Muscle of back (tissue), 3 donors: ENCODE measurements at regions not wholly inside any gene's neighbourhood (a gene's known extent, or its start where the extent isn't known, plus 50 kb on each side); places are given as distances from the start of the nearest gene placed in this dataset.
A peak's percentile ranks its signal among the peaks of the same experiment; 100 is the strongest.

Experiments used
- DNase-seq, 3 donors: peaks; one replicate each; pipeline versions ENCODE4 v3.0.0 to v3.0.0-alpha.2; 2013

DNA sequence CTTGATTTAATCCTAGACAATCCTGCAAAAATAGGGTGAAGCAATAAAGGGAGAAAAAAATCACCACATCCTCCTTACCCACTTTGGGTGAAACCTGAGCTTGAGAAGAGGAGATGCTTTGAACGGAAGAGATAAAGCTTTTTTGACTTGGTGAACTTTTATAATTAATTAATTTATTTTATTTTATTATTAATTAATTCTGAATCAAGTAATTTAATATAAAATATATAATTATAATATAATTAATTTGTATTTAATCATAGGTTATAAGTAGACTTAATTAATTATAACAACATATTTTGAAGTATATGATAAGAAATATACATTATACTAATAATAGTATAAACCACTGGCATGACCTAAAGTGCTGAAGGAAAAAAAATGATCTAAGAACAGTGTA lies 2164.8 kb downstream of the LRRC4C start:
- DNase-seq, result no peak

DNA sequence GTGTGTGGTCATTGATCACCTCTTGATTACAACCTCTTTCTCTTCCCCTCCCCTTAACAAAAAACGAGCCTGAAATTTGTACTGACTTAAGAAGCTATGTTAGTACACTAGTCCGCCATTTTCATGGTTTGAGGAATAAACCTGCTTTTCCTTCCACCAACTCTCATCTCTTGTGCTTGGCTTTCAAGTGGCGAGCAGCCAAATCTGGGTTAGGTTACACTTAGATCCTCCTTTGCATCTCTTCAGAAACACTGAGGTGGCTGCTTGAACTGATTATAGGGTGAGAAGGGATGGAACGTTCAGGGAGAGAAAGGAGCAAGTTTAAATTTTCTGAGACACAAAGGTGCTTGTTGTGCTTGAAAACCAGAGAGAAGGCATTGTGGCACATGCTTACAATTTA lies 2171.4 kb downstream of the LRRC4C start:
- no peak for DNase-seq

- DNase-seq, result no peak
These were observed 2191.2 kb downstream of the LRRC4C start for GRCh38 chr11:39268176-39268690.

DNA sequence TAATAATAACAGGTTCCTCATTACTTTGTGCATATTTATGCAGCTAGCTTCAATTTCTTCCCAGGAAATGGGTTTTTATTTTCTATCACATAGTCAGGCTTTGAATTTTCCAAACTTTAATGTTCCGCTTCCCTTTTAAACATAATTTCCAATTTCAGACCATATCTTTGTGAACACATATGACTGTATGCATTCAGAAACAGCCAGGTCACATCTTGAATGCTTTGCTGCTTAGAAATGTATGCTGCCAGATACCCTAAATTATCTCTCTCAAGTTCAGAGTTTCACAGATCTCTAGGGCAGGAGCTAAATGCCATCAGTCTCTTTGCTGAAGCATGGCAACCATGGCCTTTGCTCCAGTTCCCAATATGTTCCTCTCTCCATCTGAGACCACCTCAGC lies 2203.8 kb downstream of the LRRC4C start:
- DNase-seq, result no peak

DNA sequence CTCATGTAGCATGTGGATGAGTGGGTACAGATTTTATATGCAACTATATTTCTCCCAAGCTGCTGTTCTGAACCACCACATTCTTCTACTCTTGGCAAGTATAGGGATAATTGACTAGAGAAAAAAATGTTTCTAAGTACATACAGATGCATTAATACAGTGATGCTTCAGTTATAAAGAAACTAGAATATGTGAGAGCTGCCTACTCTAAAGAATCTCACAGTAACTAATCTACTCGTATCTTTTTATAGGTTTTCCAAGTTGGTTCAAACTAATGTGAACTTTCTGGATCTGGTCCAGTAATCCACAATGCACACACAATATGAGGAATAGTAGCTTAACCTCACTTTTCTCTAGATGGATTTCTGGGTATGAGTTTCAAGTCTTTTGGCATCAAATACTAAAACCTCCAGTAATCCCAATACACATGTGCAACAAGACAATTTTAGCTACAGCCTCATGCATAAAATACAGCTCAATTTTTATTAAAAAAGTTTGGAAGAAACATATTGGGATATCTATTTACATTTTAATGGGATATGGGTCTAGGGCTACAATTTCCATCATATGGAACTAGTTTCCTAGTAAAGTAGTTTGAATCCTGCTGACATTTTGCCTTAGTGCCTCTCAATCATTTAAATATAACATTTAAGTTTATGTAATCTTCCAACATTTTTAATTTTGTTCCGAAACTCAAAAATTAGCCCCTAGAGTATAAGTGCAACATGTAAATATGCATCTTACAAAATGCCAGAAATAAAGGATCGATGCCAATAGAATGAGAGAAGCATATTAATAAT lies 2209.7 kb downstream of the LRRC4C start:
- DNase-seq, result peak; percentile 54 to 84 (median 55)

DNA sequence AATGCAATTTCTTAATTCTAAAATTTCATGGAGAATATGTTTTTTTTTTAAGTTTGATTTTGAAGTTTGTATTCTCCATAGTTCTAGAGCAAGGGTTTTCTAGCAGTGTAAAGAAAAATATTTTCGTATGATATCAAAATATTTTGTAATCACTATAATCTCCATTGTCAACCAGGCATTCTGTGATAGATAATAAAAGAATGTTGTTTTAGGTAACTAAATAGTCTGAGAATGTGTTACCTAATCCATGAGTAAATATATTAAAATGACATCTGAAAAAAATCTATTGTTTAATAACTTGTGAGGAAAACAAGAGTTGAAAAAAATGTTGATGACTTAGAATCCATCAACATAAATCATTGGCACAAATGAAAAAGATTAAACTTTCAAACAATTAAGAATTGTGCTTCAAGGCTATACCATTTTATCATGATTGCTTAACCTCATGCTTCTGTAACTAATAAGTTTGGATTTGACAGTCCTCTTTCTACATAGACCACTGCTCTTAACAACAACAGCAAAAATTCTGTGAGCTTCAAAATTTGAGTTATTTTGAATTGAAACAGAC lies 2211.8 kb downstream of the LRRC4C start:
- DNase-seq, result no peak

GRCh38 chr11:39239553-39239952 lies 2219.9 kb downstream of the LRRC4C start:
- no peak for DNase-seq

DNA sequence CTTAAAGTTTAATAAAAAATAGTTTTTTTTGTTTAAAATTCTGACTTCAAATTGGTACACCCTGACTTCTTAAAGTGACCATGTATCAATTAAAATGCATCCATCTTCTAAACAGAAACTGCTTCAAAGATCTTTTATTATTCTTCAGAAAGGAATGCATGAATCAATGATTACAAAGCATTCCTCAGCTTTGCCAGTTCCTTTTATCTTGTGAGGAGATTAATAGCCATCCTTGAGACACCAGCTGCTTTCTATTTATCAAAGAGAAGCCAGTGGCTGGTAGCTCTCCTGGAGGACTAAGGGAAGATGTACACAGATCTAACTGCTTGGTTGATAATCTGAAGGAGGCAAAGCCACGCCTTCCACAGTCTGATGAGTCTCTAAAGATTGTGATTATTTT lies 2222.5 kb downstream of the LRRC4C start:
- DNase-seq, result no peak

DNA sequence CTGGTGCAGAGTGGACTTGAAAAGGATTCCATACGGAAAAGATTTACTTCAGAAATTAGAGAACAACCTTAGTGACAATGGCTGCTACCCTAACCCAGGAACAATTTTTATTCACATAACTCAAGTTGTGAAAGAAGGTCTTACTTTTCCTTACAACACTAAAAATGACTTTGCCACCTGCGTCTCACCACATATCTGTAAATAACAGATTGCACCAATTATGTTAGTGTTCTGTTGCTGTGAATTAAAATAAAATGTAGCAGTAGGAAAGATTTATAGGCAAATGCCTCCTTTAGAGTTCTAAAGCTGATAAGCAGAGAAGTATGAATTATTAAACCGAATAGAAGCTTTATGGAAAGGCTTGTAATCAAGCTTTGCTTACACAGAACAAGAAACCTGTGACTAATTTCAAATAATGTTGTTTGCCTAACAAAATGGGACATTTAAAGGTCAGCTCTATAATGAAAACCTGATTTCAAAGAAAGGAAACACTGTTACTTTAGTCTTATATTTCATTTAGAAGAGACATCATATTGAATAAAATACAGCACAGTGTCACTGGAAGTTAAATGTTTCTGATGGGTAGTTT lies 2237.8 kb downstream of the LRRC4C start:
- DNase-seq, result no peak

DNA sequence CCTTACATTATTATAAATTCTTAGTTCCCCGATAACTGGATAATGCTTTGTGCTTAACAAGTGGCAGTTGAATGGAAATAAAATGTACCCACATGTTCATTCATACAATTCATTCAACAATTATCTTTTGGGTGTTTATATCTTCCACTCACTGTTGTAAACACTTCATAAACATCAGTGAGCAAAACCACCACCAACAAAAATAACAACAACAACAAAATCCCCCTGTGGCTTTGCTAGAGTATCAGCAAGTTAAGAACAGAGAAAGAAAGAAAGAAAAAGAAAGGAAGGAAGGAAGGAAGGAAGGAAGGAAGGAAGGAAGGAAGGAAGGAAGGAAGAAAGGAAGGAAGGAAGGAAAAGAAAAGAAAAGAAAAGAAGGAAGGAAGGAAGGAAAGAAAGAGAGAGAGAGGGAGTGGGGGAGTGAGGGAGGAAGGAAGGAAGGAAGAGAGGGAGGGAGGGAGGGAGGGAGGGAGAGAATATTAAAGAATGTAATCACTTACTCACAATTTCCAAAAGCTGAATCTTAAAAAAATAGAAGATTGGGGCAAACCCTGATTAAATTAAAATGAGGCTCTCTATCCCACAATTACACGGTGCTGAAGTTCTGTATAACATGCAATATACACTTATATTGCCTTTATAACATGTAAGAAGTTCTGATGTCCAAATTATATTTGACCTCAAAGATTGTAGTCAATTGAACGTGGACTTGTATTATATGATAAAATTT lies 2238.8 kb downstream of the LRRC4C start:
- DNase-seq, result no peak

GRCh38 chr11:39220069-39220468 lies 2239.4 kb downstream of the LRRC4C start:
- no peak for DNase-seq

GRCh38 chr11:39209981-39210380 lies 2249.5 kb downstream of the LRRC4C start:
- DNase-seq, result no peak

DNA sequence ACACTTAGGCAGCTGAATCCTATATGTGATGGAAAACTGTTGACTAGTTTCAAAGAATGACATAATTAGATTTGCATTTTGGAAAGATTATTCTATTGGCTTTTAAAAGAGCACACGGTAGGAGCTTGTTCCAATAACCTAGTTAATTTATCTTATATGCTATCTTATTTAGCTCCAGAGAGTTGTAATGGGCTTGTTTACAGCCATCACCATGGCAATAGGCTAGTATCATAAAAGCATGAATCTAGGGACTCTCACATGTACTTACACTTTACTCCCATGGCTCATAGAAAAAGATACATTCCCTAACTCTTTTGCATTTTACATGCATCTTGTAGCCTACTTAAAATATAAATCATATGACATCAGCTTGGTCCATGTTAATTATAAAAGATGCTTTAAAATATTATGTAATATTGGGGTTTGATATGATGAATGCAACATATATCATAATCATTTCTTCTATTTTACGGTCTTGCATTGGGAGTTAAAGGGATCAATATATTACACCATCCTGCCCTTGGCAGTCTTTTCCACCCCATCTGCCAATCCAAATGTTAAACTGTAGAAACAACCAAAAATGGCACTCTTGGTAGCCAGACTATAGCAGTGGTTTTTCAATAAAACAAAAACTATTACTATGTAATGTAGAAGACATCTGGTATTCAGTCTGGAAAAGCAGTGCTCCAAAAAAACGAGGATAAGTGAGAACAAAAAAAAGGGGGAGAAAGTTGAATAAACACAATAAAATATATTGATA lies 2254.0 kb downstream of the LRRC4C start:
- DNase-seq, result peak; percentile 7 to 64 (median 34)

GRCh38 chr11:39192671-39193070 lies 2266.8 kb downstream of the LRRC4C start:
- no peak for DNase-seq

DNA sequence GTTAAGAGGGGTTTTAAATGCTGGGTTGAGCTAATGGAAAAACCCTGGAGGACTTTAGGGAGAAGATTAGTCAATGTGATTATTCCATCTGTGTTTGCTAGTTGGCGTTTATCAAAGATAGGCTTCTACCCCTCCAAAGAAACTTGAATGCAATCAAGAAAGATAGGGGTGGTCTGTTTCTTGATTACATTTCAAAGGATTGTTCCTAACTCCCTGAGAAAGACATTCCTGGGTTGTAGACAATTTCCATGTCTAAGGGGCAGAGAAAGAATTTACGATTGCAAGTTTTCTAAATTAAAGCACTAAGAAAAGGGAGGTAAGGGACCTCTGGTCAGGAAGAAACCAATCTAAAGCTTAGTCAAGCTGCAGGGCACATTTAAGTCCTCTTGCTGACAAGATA lies 2268.7 kb downstream of the LRRC4C start:
- DNase-seq, result no peak

- no peak for DNase-seq
These were observed 2281.8 kb downstream of the LRRC4C start for GRCh38 chr11:39177678-39178077.

DNA sequence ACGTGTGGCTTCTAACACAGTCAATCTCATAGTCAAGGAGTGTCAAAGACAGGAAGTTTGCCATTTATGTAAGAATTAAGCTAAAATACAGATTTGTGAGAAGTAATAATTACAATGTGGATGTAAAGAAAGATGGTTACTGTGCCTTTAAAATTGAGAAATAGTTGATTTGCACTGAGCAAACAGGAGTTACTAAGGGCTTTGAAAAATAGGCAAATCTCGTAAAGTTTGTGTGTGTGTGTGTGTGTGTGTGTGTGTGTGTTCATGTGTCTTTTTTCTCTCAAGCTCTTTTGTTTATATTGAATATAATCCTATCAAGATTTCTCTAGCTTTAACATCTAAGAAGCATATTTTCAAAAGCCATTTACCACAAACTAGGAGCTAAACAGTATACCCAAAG lies 2284.5 kb downstream of the LRRC4C start:
- peak in 2 of 3 donors; percentile 1 to 29 for DNase-seq

GRCh38 chr11:39174196-39174595 lies 2285.3 kb downstream of the LRRC4C start:
- DNase-seq, result peak; percentile 42 to 85 (median 76)

- no peak for DNase-seq
These were observed 2294.4 kb downstream of the LRRC4C start for GRCh38 chr11:39165021-39165420.

DNA sequence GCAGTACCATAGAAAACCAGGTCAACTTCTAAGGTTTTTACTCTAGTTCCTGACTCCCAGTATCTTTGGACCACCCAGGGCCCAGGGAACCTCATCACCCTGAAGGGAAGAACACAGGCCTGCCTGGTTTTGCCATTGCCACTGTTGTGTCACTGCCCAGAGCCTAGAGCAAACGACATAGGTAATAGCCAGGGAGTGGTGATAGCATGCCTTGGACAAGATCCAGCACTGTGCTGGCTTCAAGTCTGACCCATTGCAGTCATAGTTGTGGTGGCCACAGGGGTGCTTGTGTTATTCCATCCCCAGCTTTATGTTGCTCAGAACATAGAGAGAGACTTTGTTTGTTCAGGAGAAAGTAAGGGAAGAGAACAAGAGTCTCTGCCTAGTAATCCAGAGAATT lies 2310.2 kb downstream of the LRRC4C start:
- no peak for DNase-seq

GRCh38 chr11:39145346-39145745 lies 2314.1 kb downstream of the LRRC4C start:
- DNase-seq, result no peak
